ENCODE measurements at regions not wholly inside any gene's neighbourhood (a gene's known extent, or its start where the extent isn't known, plus 50 kb on each side); places are given as distances from the start of the nearest gene placed in this dataset.
A peak's percentile ranks its signal among the peaks of the same experiment; 100 is the strongest.

DNA sequence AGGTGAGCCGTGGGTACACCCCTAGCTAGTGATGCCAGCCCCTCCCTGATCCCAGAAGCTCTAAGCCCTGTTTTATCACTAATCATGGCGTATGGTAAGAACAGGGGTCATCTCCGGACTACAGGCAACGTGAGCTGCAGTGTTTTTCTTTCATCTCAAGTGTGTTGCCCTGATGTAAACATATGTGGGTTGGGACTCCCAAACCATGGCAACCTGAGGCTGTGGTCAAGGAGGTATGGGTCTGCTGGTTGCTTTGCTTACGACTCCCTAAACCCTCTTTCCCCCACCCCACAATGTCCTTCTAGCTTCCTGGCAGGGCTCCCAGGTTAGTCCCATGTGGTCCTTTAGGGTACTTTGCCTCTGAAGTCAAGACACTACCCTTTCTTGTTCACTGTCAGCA lies 53.6 kb upstream of the AFF3 start:
- TF ChIP-seq EHMT2 (IDR thresholded peaks at IDR 0.05; ENCODE audit: low read depth): no peak
- no peak for TF ChIP-seq PBX3 (IDR thresholded peaks at IDR 0.05)
- TF ChIP-seq ZFP36 (IDR thresholded peaks at IDR 0.05; ENCODE audit: borderline replicate concordance, partially characterized antibody): no peak
- no peaks in the 10 kb centered on the region for H3K4me1 ChIP-seq
- no peak overlapping the region for H3K4me2 ChIP-seq
- ATAC-seq (no peak), FAIRE-seq (no peak), DNase-seq (ENCODE audit: low read depth in 1 of 2, low spot score in 1 of 2) (no peak)
- ChIA-PET POLR2A (no interaction called here), CTCF (no interaction called here)
- 28% methylated on average over 5 of the region's 5 CpGs for WGBS (ENCODE audit: missing lambda C conversion rate)
- no peaks in the 10 kb centered on the region for H3K9me3 ChIP-seq
- no peak overlapping the region for H3K4me3 ChIP-seq
- H3K27ac ChIP-seq: no peak overlapping the region

DNA sequence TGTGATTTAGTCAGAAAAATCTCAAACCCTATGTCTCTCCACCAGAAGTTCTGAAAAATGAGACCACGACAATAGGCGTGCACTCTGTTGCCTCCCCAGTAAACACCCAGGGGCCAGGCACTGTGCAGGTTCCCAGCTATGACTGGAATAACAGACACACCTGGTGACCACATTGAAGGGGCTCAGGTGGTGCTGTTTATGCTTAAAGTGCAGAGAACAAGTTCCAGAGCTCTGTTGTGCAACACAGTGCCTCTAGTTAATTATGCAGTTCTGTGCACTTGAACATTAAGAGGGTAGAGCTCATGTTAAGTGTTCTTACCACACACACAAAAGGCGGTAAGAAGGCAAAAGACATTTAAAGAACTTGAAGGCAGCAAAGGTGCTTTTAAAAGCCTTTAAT lies 52.6 kb upstream of the AFF3 start:
- no peak overlapping the region for H3K4me3 ChIP-seq
- no peaks in the 10 kb centered on the region for H3K9me3 ChIP-seq
- TF ChIP-seq ZSCAN20 (CRISPR knock-in tag; IDR thresholded peaks at IDR 0.05) (no peak), ESRRA (IDR thresholded peaks at IDR 0.05; ENCODE audit: borderline replicate concordance, low read length) (no peak), BCL3 (IDR thresholded peaks at IDR 0.05) (no peak), BHLHE40 (IDR thresholded peaks at IDR 0.05; ENCODE audit: low read depth, low read length) (no peak), NFE2L2 (conservative IDR thresholded peaks at IDR 0.05; ENCODE audit: low read length) (no peak), HEYL (CRISPR knock-in tag; IDR thresholded peaks at IDR 0.05) (no peak), REST (IDR thresholded peaks at IDR 0.05) (no peak)
- 45% methylated on average over 3 of the region's 3 CpGs for WGBS (ENCODE audit: missing lambda C conversion rate)
- no peak overlapping the region for H3K4me2 ChIP-seq
- DNase-seq (ENCODE audit: low read depth in 1 of 2, low spot score in 1 of 2) (no peak), FAIRE-seq (no peak), ATAC-seq (no peak)
- CTCF ChIA-PET: interaction anchor here (1.7 kb wide), 1 partner anchor 65 kb away, joined by 3 read pairs; no protein-coding TSS in a partner anchor
- H3K4me1 ChIP-seq: no peaks in the 10 kb centered on the region
- POLR2A ChIA-PET: no interaction called here
- no peak overlapping the region for H3K27ac ChIP-seq

DNA sequence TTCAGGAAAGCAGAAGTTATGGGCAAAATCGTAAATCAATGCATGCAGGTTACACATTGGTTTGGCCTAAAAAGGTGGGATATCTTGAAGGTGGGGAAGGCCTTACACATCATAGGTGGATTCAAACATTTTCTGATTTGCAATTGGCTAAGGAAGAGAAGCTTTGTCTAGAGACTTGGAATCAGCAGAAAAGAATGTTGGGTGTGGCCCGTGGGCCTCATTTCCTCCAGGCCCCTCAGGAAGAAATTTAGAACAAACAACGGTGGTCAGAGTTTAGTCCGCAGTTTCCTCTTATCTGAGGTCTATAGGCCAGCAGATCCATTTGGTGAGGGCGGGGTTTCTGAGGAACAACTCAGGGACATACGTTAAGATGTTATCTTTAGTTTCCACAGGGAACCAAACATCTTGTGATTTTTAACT lies 50.9 kb upstream of the AFF3 start:
- no peaks in the 10 kb centered on the region for H3K4me1 ChIP-seq
- no peaks in the 10 kb centered on the region for H3K9me3 ChIP-seq
- ChIA-PET POLR2A (no interaction called here), CTCF (interaction anchor here (1.4 kb wide), 1 partner anchor 15 kb away, joined by 3 read pairs; no protein-coding TSS in a partner anchor)
- FAIRE-seq (no peak), ATAC-seq (no peak), DNase-seq (ENCODE audit: low read depth in 1 of 2, low spot score in 1 of 2) (peak in 1 of 2 experiments; percentile 24)
- H3K4me3 ChIP-seq: no peak overlapping the region
- 38% methylated on average over 6 of the region's 6 CpGs for WGBS (ENCODE audit: missing lambda C conversion rate)
- TF ChIP-seq RCOR1 (IDR thresholded peaks at IDR 0.05; ENCODE audit: low read depth, low read length) (no peak), MAFK (IDR thresholded peaks at IDR 0.05; ENCODE audit: partially characterized antibody) (no peak), BCL3 (IDR thresholded peaks at IDR 0.05) (no peak), TP53 (CRISPR knock-in tag; IDR thresholded peaks at IDR 0.05) (no peak), KDM1A (IDR thresholded peaks at IDR 0.05; ENCODE audit: low read depth) (no peak), JUN (IDR thresholded peaks at IDR 0.05) (no peak), ESRRA (IDR thresholded peaks at IDR 0.05; ENCODE audit: borderline replicate concordance, low read length) (no peak), EHF (CRISPR knock-in tag; IDR thresholded peaks at IDR 0.05) (no peak), CHD4 (IDR thresholded peaks at IDR 0.05; ENCODE audit: borderline replicate concordance) (no peak), ZC3H11A (IDR thresholded peaks at IDR 0.05) (no peak), ZSCAN20 (CRISPR knock-in tag; IDR thresholded peaks at IDR 0.05) (no peak), CHD2 (IDR thresholded peaks at IDR 0.05; ENCODE audit: low read length, partially characterized antibody) (no peak)
- TF ChIP-seq, protein P1, sequence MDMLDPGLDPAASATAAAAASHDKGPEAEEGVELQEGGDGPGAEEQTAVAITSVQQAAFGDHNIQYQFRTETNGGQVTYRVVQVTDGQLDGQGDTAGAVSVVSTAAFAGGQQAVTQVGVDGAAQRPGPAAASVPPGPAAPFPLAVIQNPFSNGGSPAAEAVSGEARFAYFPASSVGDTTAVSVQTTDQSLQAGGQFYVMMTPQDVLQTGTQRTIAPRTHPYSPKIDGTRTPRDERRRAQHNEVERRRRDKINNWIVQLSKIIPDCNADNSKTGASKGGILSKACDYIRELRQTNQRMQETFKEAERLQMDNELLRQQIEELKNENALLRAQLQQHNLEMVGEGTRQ (IDR thresholded peaks at IDR 0.05): no peak
- H3K27ac ChIP-seq: no peak overlapping the region
- no peak overlapping the region for H3K4me2 ChIP-seq

Measured in A549 (cell line).